H1 (cell line): ENCODE measurements at regions not wholly inside any gene's neighbourhood (a gene's known extent, or its start where the extent isn't known, plus 50 kb on each side); places are given as distances from the start of the nearest gene placed in this dataset.

Experiments used
- CHD2 ChIP-seq: IDR thresholded peaks from 2 replicates; pipeline ENCODE4 v1.6.1; 2012; ENCODE audit warnings: low read length, improper control_type of control experiment
- GTF2F1 ChIP-seq: IDR thresholded peaks from 2 replicates; pipeline ENCODE4 v1.6.1; 2012; ENCODE audit warnings: low read depth, low read length, improper control_type of control experiment, borderline replicate concordance
- KDM4A ChIP-seq: IDR thresholded peaks from one replicate; pipeline ENCODE4 v1.7.1; 2012; ENCODE audit warnings: low read depth, mild to moderate bottlenecking, moderate library complexity, low read length, inconsistent platforms; ENCODE audit not compliant: severe bottlenecking
- RAD21 ChIP-seq, 2 experiments: IDR thresholded peaks in 1 of 2; conservative IDR thresholded peaks in 1 of 2; 2 replicates each; pipeline ENCODE4 v1.6.1; 2011; ENCODE audit warnings: low read depth in 2 of 2, low read length in 2 of 2, improper control_type of control experiment in 1 of 2, inconsistent platforms in 1 of 2, mild to moderate bottlenecking in 1 of 2, moderate library complexity in 1 of 2
- RNF2 ChIP-seq: fragments of 200-900, 300-1000 bp; sonication (generic); IDR thresholded peaks from 2 replicates; pipeline ENCODE4 v1.7.1; 2016; ENCODE audit warnings: borderline replicate concordance, low read depth, mild to moderate bottlenecking, antibody characterized with exemption, low read length; ENCODE audit not compliant: poor library complexity, severe bottlenecking; ENCODE audit errors: missing control alignments

DNA sequence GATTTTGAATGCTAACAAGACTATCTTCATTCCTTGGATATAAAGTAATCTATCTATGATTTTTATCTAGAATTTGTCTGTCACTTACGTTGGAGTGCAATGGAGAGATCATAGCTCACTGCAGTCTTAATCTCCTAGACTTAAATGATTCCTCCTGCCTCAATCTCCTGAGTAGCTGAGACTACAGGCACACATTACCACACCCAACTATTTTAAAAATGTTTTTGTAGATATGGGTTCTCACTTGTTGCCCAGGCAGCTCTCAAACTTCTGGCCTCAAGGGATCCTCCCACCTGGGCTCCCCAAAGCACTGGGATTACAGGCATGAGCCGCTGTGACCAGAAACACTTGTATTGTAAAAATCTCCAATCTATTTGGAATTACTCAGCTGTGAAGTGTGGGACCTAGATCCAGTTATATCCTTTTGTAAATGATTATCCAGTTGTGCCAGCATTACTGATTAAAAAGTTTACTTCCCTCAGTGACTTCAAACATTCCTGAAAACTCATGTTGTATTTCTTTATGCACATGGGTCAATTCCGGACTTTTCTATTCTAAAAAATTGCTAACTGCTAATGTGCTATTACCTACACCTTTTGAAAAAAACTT is 1793.8 kb upstream of the WWC1 start (continued):
- no peak for TF ChIP-seq KDM4A
- no peak for TF ChIP-seq RAD21 (IDR thresholded peaks at IDR 0.05 in 1 of 2, conservative IDR thresholded peaks at IDR 0.05 in 1 of 2; ENCODE audit: low read depth in 2 of 2, low read length in 2 of 2)
- TF ChIP-seq RNF2, result no peak
- TF ChIP-seq CHD2, result no peak
- TF ChIP-seq GTF2F1, result no peak
